VCaP (cell line): ENCODE measurements at regions not wholly inside any gene's neighbourhood (a gene's known extent, or its start where the extent isn't known, plus 50 kb on each side); places are given as distances from the start of the nearest gene placed in this dataset.

ENCODE experiments used
- H3K27ac ChIP-seq: fragments of 450-650 bp; 2 replicates; pipeline ENCODE4 v1.5.1; 2017
- TF ChIP-seq, protein P1 (sequence below): fragments of 450-650 bp; conservative IDR thresholded peaks from 2 replicates; pipeline ENCODE4 v1.5.1; 2017; ENCODE audit warnings: mild to moderate bottlenecking, moderate library complexity

DNA sequence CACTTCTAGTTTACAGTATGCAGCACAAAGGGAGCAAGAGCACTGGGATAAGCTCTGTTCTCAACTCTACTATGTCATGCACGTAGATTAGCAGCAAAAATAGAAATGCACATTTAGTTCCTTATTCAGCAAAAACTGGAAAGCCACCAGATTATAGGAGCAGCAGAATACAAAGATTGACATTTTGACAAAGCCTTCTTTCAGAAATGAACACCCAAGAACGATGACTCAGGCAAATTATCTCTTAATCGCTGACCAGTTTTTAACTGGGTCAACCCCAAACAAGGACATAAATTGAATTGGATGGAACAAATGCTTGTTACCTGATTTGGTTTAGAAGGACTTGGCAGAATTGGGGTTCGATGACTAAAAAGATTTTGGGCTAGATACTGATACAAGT, 775.3 kb upstream of the HS3ST1 start:
- no peak overlapping the region for H3K27ac ChIP-seq
- TF ChIP-seq, protein P1, sequence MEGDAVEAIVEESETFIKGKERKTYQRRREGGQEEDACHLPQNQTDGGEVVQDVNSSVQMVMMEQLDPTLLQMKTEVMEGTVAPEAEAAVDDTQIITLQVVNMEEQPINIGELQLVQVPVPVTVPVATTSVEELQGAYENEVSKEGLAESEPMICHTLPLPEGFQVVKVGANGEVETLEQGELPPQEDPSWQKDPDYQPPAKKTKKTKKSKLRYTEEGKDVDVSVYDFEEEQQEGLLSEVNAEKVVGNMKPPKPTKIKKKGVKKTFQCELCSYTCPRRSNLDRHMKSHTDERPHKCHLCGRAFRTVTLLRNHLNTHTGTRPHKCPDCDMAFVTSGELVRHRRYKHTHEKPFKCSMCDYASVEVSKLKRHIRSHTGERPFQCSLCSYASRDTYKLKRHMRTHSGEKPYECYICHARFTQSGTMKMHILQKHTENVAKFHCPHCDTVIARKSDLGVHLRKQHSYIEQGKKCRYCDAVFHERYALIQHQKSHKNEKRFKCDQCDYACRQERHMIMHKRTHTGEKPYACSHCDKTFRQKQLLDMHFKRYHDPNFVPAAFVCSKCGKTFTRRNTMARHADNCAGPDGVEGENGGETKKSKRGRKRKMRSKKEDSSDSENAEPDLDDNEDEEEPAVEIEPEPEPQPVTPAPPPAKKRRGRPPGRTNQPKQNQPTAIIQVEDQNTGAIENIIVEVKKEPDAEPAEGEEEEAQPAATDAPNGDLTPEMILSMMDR = no peak

DNA sequence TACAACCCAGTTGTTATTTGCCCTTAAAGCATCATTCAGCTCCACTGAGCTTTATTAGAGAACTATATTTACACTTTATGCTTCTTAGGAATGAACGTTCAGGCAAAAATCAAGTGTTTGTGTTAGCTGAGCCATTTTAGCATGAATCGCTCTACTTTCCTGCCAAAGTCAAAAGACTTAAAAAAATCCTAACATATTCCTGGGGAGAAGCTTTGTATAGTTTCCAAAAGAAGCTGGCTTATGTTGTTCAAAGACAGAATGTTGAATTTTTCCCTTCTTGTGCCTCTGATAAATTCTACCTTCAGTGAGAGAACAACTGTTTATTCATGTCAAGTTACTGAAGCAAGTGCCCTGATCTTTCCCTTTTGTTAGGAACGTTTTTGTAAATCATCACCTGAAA, 771.5 kb upstream of the HS3ST1 start:
- TF ChIP-seq, protein P1 = no peak
- H3K27ac ChIP-seq = no peak overlapping the region

DNA sequence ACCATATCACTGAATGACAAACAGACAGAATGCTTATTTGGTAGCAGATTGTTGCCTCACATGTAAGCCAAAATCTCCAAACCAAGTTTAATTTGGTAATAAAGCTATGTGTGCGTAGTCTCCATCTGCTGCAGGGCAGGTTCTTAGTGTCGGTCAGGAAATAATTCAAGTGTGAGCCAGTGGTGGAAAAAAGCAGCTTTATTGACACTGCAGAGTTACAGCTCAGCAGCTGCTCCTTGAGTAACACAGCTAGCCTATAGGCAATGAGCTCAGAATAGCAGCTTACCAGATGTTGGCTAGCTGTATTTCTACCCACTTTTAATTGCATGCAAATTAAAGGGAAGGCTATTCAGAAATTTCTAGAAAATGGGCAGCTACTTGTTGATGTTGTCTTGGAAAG, 757.8 kb upstream of the HS3ST1 start:
- TF ChIP-seq, protein P1 = no peak
- no peak overlapping the region for H3K27ac ChIP-seq

DNA sequence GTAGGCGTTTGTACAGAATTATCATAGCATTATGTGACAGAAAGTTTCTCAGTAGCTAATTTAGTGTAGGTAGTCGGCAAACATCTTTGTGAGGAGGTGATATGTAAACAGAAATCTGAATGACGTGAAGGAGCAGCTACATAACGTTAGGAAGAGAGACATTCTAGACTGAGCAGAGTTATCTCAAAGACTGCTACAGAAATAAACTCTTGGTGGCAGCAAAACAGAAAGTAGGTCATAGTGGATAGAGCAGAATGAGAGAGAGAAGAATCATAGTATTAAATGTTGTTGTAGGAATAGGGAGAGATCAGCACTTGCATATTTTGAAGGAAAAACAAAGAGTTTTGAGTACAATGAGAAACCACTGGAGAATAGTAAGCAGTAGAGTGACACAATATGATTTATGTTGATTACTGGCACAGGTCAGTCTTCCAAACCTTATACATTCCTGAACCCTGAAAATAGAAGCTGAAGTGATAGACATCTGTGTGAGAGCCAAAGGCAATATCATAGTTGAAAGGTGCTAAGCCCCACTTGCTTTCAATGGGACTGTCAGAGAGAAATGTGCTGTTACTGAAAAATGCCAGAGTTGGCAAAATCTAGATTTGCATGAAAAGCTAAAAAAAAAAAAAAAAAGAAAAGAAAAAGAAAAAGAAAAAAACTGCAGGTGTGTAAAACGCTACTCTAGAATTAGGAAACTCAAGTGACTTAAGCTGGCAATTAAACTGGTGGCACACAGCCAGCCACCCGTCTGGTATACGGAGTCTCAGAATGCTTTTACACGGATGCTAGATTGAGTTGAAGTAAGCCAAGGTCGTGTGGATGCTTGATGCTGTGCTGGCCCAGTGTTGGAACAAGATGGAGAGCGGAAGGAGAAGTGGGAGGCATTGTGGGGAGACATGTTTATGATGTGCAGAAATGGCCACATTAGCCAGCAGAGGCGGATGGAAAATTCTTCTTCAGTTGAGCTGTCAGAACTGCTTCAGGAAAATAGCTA, 750.2 kb upstream of the HS3ST1 start:
- TF ChIP-seq, protein P1 = no peak
- H3K27ac ChIP-seq = no peak overlapping the region

DNA sequence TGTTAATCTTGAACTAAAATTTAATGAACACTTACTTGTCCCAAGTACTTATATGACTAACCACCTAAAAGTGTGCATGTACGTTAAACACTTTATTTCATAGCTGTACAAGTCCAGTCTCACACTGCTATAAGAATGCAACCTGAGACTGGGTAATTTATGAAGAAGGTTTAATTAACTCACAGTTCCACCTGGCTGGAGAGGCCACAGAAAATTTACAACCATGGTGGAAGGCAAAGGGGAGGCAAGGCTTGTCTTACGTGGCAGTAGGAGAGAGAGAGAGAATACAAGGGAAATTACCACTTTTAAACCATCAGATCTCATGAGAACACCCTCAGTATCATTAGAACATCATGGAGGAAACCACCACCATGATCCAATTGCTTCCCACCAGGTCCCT, 748.7 kb upstream of the HS3ST1 start:
- H3K27ac ChIP-seq = no peak overlapping the region
- TF ChIP-seq, protein P1 = no peak

DNA sequence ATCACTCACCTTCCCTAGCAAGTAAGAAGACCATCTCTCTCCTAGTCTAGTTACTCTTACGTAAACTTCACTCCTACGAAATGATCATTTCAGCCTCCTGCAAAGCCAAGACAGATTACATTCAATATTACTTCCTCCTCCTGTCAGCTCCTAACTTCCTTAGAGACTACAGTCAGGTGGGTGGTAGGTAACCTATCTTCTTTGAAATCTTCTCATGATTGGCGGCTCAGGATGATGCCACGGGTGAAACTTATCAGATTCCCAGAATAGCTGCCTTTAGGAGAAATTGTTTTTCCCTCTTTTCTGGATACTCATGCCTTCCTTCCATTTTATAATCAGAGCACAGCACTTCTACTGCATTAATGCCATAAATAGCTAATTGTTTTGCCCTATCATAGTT, 744.8 kb upstream of the HS3ST1 start:
- H3K27ac ChIP-seq = no peak overlapping the region
- TF ChIP-seq, protein P1 = no peak

DNA sequence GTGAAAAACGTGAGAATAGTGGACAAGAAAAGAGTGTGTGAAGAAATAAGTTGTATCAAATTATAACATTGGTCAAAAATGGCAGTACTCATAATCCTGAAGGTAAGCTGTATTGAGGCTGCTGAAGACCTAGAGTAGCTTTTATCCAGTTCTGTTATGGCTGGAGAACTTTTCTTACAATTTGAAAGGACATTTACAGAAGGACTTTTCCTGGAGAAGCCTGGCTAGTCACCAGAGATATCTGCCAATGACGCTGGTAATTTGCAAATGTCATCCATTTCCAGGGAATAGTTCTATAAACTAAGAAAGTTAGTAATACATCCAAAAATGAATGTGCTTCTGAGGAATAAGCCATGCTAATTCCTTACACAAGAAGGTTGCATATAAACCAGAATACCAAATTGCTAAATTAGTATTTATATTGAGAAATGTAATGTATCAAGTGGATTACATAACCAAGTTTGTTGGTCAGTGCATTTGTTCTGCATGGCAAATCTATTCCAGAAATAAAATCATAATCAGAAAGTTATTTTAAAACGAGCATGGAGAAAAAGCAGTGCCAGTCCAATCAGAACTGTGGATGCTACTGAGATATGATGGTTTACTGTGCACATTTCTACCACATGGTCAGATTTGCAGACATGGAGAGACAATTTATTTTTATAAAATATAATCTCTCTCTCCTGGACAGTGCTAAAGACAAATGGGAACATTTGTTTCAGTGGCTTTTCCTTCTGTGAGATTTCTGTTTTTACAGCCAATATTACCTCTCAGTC, 743.7 kb upstream of the HS3ST1 start:
- no peak overlapping the region for H3K27ac ChIP-seq
- TF ChIP-seq, protein P1 = no peak
